Stimulated activated CD8-positive, alpha-beta memory T cell treated with anti-CD3 and anti-CD28 coated beads, Interleukin-12 subunit alpha, Interleukin-12 subunit beta, amount 100 ng/mL, for 24 hours (primary cell): ENCODE measurements at regions not wholly inside any gene's neighbourhood (a gene's known extent, or its start where the extent isn't known, plus 50 kb on each side); places are given as distances from the start of the nearest gene placed in this dataset.
A peak's percentile ranks its signal among the peaks of the same experiment; 100 is the strongest.
"Not testable (repeated sequence)": the region's sequence is repeated elsewhere in the genome, so short reads cannot be mapped to it uniquely, and the experiment has no call there.

ENCODE experiments used
- DNase-seq: peaks from one replicate; pipeline ENCODE4 v3.0.0-alpha.2; 2020; ENCODE audit errors: extremely low read depth

- not testable (repeated sequence) for DNase-seq
Measured at GRCh38 chr1:273772-274171, 177.7 kb downstream of the OR4F29 start.

GRCh38 chr1:267815-268214, 183.7 kb downstream of the OR4F29 start:
- DNase-seq, result peak; percentile 46
